H1 (cell line): ENCODE measurements at regions not wholly inside any gene's neighbourhood (a gene's known extent, or its start where the extent isn't known, plus 50 kb on each side); places are given as distances from the start of the nearest gene placed in this dataset.

Experiments
- CTCF ChIA-PET: fragments of 300-600 bp; sonication (Branson Sonifier 250); formaldehyde crosslinking; loops from one replicate; lab custom pipeline; 2021; ENCODE audit not compliant: partially characterized antibody; lab: Charles Lee
- POLR2A ChIA-PET: fragments of 300-600 bp; sonication (Branson Sonifier 250); formaldehyde crosslinking; loops from one replicate; lab custom pipeline; 2021; ENCODE audit warnings: inconsistent platforms; ENCODE audit not compliant: partially characterized antibody; lab: Charles Lee
- DNase-seq, 2 experiments: peaks; one replicate each; pipeline versions ENCODE4 v3.0.0 to v3.0.0-alpha.2; 2010 to 2022; ENCODE audit warnings: low spot score in 2 of 2, low read depth in 1 of 2, mixed read lengths in 1 of 2
- FAIRE-seq: peaks from 2 replicates; lab custom pipeline; 2011; peaks lifted over from hg19 to GRCh38; lab: Jason Lieb, UNC
- H2AFZ ChIP-seq: 2 replicates; pipeline ENCODE4 v1.8.1; 2012; ENCODE audit warnings: low read length, inconsistent platforms
- H2AK5ac ChIP-seq: 2 replicates; pipeline ENCODE4 v1.6.1; 2013; ENCODE audit warnings: low read depth, low read length
- H2BK120ac ChIP-seq: replicated peaks from 2 replicates; pipeline ENCODE3; 2013; ENCODE audit warnings: low read depth, low read length, inconsistent platforms
- H2BK12ac ChIP-seq: 2 replicates; pipeline ENCODE4 v1.6.1; 2013; ENCODE audit warnings: low read depth, low read length
- H2BK15ac ChIP-seq: 2 replicates; pipeline ENCODE4 v1.6.1; 2013; ENCODE audit warnings: low read length
- H2BK20ac ChIP-seq: 2 replicates; pipeline ENCODE4 v1.6.1; 2013; ENCODE audit warnings: low read length
- H2BK5ac ChIP-seq: 2 replicates; pipeline ENCODE4 v1.6.1; 2013; ENCODE audit warnings: low read depth, low read length
- H3K14ac ChIP-seq: 2 replicates; pipeline ENCODE4 v1.6.1; 2013; ENCODE audit warnings: inconsistent platforms; ENCODE audit not compliant: insufficient read length
- H3K18ac ChIP-seq: 2 replicates; pipeline ENCODE4 v1.6.1; 2013; ENCODE audit warnings: low read length; ENCODE audit errors: extremely low read depth
- H3K23ac ChIP-seq: 2 replicates; pipeline ENCODE4 v1.6.1; 2013; ENCODE audit warnings: inconsistent platforms; ENCODE audit not compliant: insufficient read length
- H3K23me2 ChIP-seq: 2 replicates; pipeline ENCODE4 v1.6.1; 2013; ENCODE audit warnings: low read depth, low read length
- H3K27ac ChIP-seq: 2 replicates; pipeline ENCODE4 v1.6.1; 2011; ENCODE audit warnings: low read depth, low read length, inconsistent platforms
- H3K27me3 ChIP-seq, 4 experiments: replicated peaks in 1 of 4; 1 replicate in 1 of 4; 2 replicates in 3 of 4; pipeline versions ENCODE4 v1.6.1 to v1.8.1; 2011 to 2013; ENCODE audit warnings: low read length in 3 of 4, mild to moderate bottlenecking in 3 of 4, inconsistent platforms in 2 of 4, mixed read lengths in 2 of 4, moderate library complexity in 1 of 4; ENCODE audit not compliant: control insufficient read depth in 3 of 4, insufficient read depth in 3 of 4; ENCODE audit errors: extremely low read depth in 1 of 4
- H3K36me3 ChIP-seq, 4 experiments: 2 replicates each; pipeline versions ENCODE4 v1.6.1 to v1.8.1; 2011 to 2013; ENCODE audit warnings: mild to moderate bottlenecking in 4 of 4, low read length in 3 of 4, moderate library complexity in 2 of 4, control low read depth in 1 of 4, inconsistent platforms in 1 of 4; ENCODE audit not compliant: insufficient read depth in 4 of 4, control insufficient read depth in 2 of 4
- H3K4ac ChIP-seq: replicated peaks from 2 replicates; pipeline ENCODE3; 2013; ENCODE audit warnings: low read length, low read depth, mixed read lengths, inconsistent platforms; ENCODE audit not compliant: insufficient read length
- H3K4me1 ChIP-seq, 4 experiments: replicated peaks in 1 of 4; 1 replicate in 1 of 4; 2 replicates in 3 of 4; pipeline versions ENCODE4 v1.6.1 to v1.8.1; 2011 to 2013; ENCODE audit warnings: low read length in 3 of 4, inconsistent platforms in 2 of 4, mixed read lengths in 1 of 4; ENCODE audit not compliant: insufficient read depth in 4 of 4, control insufficient read depth in 3 of 4
- H3K4me2 ChIP-seq, 2 experiments: 2 replicates each; pipeline versions ENCODE4 v1.6.1 to v1.8.1; 2011 to 2013; ENCODE audit warnings: low read depth in 2 of 2, low read length in 2 of 2, control low read depth in 1 of 2, inconsistent platforms in 1 of 2, mild to moderate bottlenecking in 1 of 2; ENCODE audit not compliant: insufficient read depth in 1 of 2
- H3K4me3 ChIP-seq, 4 experiments: fragments of 200-600, 300-600 bp in 1 of 4; sonication (generic), shearing (Covaris generic), sonication (Bioruptor Twin) in 1 of 4; 2 replicates each; pipeline versions ENCODE4 v1.5.1 to v1.8.1; 2011 to 2016; ENCODE audit warnings: low read length in 4 of 4, low read depth in 3 of 4, control low read depth in 2 of 4, inconsistent platforms in 2 of 4, mild to moderate bottlenecking in 2 of 4, mixed read lengths in 1 of 4, moderate library complexity in 1 of 4; ENCODE audit not compliant: insufficient read depth in 2 of 4; ENCODE audit errors: extremely low read depth in 1 of 4
- H3K56ac ChIP-seq: replicated peaks from 2 replicates; pipeline ENCODE3; 2013; ENCODE audit warnings: low read depth, mild to moderate bottlenecking, mixed read lengths, low read length, inconsistent platforms; ENCODE audit not compliant: insufficient read length
- H3K79me1 ChIP-seq: 2 replicates; pipeline ENCODE4 v1.6.1; 2013; ENCODE audit warnings: low read depth, low read length, control low read depth
- H3K79me2 ChIP-seq, 2 experiments: 2 replicates each; pipeline versions ENCODE4 v1.6.1 to v1.8.1; 2012 to 2013; ENCODE audit warnings: low read length in 2 of 2, mild to moderate bottlenecking in 2 of 2, inconsistent platforms in 1 of 2; ENCODE audit not compliant: insufficient read depth in 2 of 2, control insufficient read depth in 1 of 2
- H3K9ac ChIP-seq, 4 experiments: replicated peaks in 1 of 4; 1 replicate in 1 of 4; 2 replicates in 3 of 4; pipeline versions ENCODE4 v1.6.1 to v1.8.1; 2011 to 2013; ENCODE audit warnings: low read depth in 3 of 4, low read length in 3 of 4, control low read depth in 2 of 4, mild to moderate bottlenecking in 2 of 4, moderate library complexity in 2 of 4, inconsistent platforms in 1 of 4; ENCODE audit errors: extremely low read depth in 1 of 4
- H3K9me3 ChIP-seq, 2 experiments: 2 replicates each; pipeline versions ENCODE4 v1.6.1 to v1.8.1; 2012 to 2013; ENCODE audit warnings: mild to moderate bottlenecking in 2 of 2, moderate library complexity in 2 of 2, control low read depth in 1 of 2, inconsistent platforms in 1 of 2, low read depth in 1 of 2, low read length in 1 of 2, mixed read lengths in 1 of 2; ENCODE audit not compliant: insufficient read depth in 2 of 2
- H4K20me1 ChIP-seq, 2 experiments: replicated peaks in 1 of 2; 2 replicates each; pipeline versions ENCODE3 to v1.8.1; 2011 to 2013; ENCODE audit warnings: inconsistent platforms in 2 of 2, low read length in 2 of 2, mild to moderate bottlenecking in 1 of 2; ENCODE audit not compliant: insufficient read depth in 2 of 2, control insufficient read depth in 1 of 2
- H4K5ac ChIP-seq: 2 replicates; pipeline ENCODE4 v1.6.1; 2013; ENCODE audit warnings: low read length, low read depth, mixed read lengths, inconsistent platforms; ENCODE audit not compliant: insufficient read length
- H4K8ac ChIP-seq: 2 replicates; pipeline ENCODE4 v1.8.0; 2013; ENCODE audit warnings: mild to moderate bottlenecking, moderate library complexity, low read length, inconsistent platforms; ENCODE audit not compliant: insufficient read depth; ENCODE audit errors: extremely low read depth
- H4K91ac ChIP-seq: replicated peaks from 2 replicates; pipeline ENCODE3; 2013; ENCODE audit warnings: low read length, mixed read lengths, inconsistent platforms; ENCODE audit not compliant: insufficient read length
- CHD2 ChIP-seq: IDR thresholded peaks from 2 replicates; pipeline ENCODE4 v1.6.1; 2012; ENCODE audit warnings: low read length, improper control_type of control experiment
- CREB1 ChIP-seq: IDR thresholded peaks from 2 replicates; pipeline ENCODE4 v1.6.1; 2012; ENCODE audit warnings: inconsistent platforms
- EGR1 ChIP-seq: IDR thresholded peaks from 2 replicates; pipeline ENCODE4 v1.6.1; 2011; ENCODE audit warnings: low read depth, low read length, borderline replicate concordance
- POU5F1 ChIP-seq: IDR thresholded peaks from 2 replicates; pipeline ENCODE4 v1.6.1; 2011; ENCODE audit warnings: low read depth, mild to moderate bottlenecking, low read length, moderate library complexity
- RFX5 ChIP-seq: IDR thresholded peaks from 2 replicates; pipeline ENCODE4 v1.6.1; 2011; ENCODE audit warnings: low read depth, low read length, improper control_type of control experiment, borderline replicate concordance
- SIRT6 ChIP-seq: IDR thresholded peaks from one replicate; pipeline ENCODE4 v1.7.1; 2012; ENCODE audit warnings: low read length, inconsistent platforms
- SP4 ChIP-seq: IDR thresholded peaks from 2 replicates; pipeline ENCODE4 v1.6.1; 2012; ENCODE audit warnings: low read length, inconsistent platforms
- YY1 ChIP-seq: IDR thresholded peaks from 2 replicates; pipeline ENCODE4 v1.6.1; 2011; ENCODE audit warnings: low read depth, mild to moderate bottlenecking, low read length
- WGBS, 2 experiments: shearing (Covaris generic) in 1 of 2; methylation state at CpG; one replicate each; pipeline versions ENCODE4 v1.1.6 to v1.1.7; 2013 to 2015; ENCODE audit warnings: low lambda C conversion rate in 2 of 2, mixed read lengths in 2 of 2, inconsistent platforms in 1 of 2, low coverage in 1 of 2, missing lambda C conversion rate in 1 of 2; ENCODE audit not compliant: insufficient replicate concordance in 2 of 2, insufficient coverage in 1 of 2, insufficient read length in 1 of 2; ENCODE audit errors: extremely low coverage in 1 of 2, missing lambda C conversion rate in 1 of 2; 5-methylcytosine and 5-hydroxymethylcytosine counted together
- TF ChIP-seq, protein P1 (sequence below): IDR thresholded peaks from 2 replicates; pipeline ENCODE4 v1.6.1; 2011; ENCODE audit warnings: low read length, improper control_type of control experiment
- TF ChIP-seq, protein P2 (sequence below): IDR thresholded peaks from 2 replicates; pipeline ENCODE4 v1.6.1; 2012; ENCODE audit warnings: low read length, inconsistent platforms

DNA sequence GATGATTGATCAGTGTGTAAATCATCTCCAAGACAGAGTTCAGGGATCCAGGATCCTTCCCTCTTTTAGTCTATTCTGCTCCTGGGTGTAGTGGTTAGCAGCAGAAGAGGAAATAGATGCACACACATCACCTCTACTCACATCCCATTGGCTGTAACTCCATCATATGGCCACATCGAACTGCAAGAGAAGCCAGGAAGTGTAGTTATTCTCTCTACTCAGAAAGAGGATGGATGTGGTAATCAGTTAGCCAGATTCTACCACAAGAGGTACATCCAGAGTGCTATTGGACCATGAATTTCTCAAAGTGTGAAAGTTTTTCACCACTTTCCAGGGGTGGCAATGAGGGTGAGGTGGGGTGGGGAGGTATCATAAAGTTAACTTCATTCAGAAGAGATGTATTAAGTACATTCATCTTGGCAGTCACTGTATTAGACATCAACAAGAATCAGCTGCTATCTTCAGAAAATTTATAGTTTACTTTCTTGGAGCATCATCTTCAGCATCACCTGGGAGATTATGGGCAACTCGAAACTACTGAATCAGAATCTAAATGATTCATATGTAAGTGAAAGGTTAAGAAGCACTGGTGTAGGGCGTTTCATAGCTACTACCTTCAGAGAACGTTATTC, 60.6 kb upstream of the GAP43 start:
- POLR2A ChIA-PET: no interaction called here
- no peaks in the 10 kb centered on the region for H3K79me1 ChIP-seq
- no peaks in the 10 kb centered on the region for H4K20me1 ChIP-seq
- no peak overlapping the region for H2BK15ac ChIP-seq
- no peak overlapping the region for H2AK5ac ChIP-seq
- H2BK120ac ChIP-seq: no peak overlapping the region
- no peaks in the 10 kb centered on the region for H3K79me2 ChIP-seq
- no peak overlapping the region for H3K27ac ChIP-seq
- no peak overlapping the region for H3K4ac ChIP-seq
- no peak overlapping the region for H2BK12ac ChIP-seq
- CTCF ChIA-PET: interaction anchor here (1.1 to 1.2 kb wide), 3 partner anchors 26 to 125 kb away, joined by 3 to 4 read pairs (median 3); no protein-coding TSS in a partner anchor
- no peak overlapping the region for H4K5ac ChIP-seq
- no peak overlapping the region for H3K14ac ChIP-seq
- H2AFZ ChIP-seq: no peak overlapping the region
- H3K23ac ChIP-seq: no peak overlapping the region
- no peak overlapping the region for H3K18ac ChIP-seq
- no peak overlapping the region for H4K91ac ChIP-seq
- H3K4me3 ChIP-seq: no peak overlapping the region
- H3K4me2 ChIP-seq: no peak overlapping the region
- no peaks in the 10 kb centered on the region for H3K27me3 ChIP-seq
- H3K36me3 ChIP-seq: no peaks in the 10 kb centered on the region
- H2BK5ac ChIP-seq: no peak overlapping the region
- FAIRE-seq (no peak), DNase-seq (no peak)
- 89% methylated on average over 4 of the region's 4 CpGs; no CpG with 5 or more reads in 1 of the 2 experiments for WGBS, 2 experiments
- no peaks in the 10 kb centered on the region for H3K23me2 ChIP-seq
- no peak overlapping the region for H3K56ac ChIP-seq
- no peaks in the 10 kb centered on the region for H3K9me3 ChIP-seq
- no peaks in the 10 kb centered on the region for H3K4me1 ChIP-seq
- no peak overlapping the region for H4K8ac ChIP-seq
- H3K9ac ChIP-seq: no peak overlapping the region
- TF ChIP-seq POU5F1 (no peak), EGR1 (no peak), YY1 (no peak), SIRT6 (no peak), SP4 (no peak), CHD2 (no peak), CREB1 (no peak), RFX5 (no peak)
- TF ChIP-seq, protein P1, sequence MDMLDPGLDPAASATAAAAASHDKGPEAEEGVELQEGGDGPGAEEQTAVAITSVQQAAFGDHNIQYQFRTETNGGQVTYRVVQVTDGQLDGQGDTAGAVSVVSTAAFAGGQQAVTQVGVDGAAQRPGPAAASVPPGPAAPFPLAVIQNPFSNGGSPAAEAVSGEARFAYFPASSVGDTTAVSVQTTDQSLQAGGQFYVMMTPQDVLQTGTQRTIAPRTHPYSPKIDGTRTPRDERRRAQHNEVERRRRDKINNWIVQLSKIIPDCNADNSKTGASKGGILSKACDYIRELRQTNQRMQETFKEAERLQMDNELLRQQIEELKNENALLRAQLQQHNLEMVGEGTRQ: no peak
- TF ChIP-seq, protein P2, sequence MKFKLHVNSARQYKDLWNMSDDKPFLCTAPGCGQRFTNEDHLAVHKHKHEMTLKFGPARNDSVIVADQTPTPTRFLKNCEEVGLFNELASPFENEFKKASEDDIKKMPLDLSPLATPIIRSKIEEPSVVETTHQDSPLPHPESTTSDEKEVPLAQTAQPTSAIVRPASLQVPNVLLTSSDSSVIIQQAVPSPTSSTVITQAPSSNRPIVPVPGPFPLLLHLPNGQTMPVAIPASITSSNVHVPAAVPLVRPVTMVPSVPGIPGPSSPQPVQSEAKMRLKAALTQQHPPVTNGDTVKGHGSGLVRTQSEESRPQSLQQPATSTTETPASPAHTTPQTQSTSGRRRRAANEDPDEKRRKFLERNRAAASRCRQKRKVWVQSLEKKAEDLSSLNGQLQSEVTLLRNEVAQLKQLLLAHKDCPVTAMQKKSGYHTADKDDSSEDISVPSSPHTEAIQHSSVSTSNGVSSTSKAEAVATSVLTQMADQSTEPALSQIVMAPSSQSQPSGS: no peak
- no peak overlapping the region for H2BK20ac ChIP-seq
